Fibroblast of lung (primary cell): ENCODE measurements at regions not wholly inside any gene's neighbourhood (a gene's known extent, or its start where the extent isn't known, plus 50 kb on each side); places are given as distances from the start of the nearest gene placed in this dataset.

Experiments
- DNase-seq, 2 donors: peaks; one replicate each; pipeline versions ENCODE4 v3.0.0 to v3.0.0-alpha.2; 2010; ENCODE audit warnings: low read depth in 2 of 2
- H2AFZ ChIP-seq: 2 replicates; pipeline ENCODE4 v1.5.1; 2012; ENCODE audit warnings: low read length, control low read depth, inconsistent platforms
- H3K27ac ChIP-seq: 2 replicates; pipeline ENCODE4 v1.5.1; 2011; ENCODE audit warnings: low read length, control low read depth; ENCODE audit not compliant: insufficient read depth
- H3K27me3 ChIP-seq: 2 replicates; pipeline ENCODE4 v1.5.1; 2011; ENCODE audit warnings: mild to moderate bottlenecking, low read length; ENCODE audit not compliant: control insufficient read depth, insufficient read depth
- H3K36me3 ChIP-seq: 2 replicates; pipeline ENCODE4 v1.5.1; 2011; ENCODE audit warnings: low read length; ENCODE audit not compliant: control insufficient read depth, insufficient read depth
- H3K4me1 ChIP-seq: 2 replicates; pipeline ENCODE4 v1.5.1; 2011; ENCODE audit warnings: low read length; ENCODE audit not compliant: control insufficient read depth, insufficient read depth; ENCODE audit errors: extremely low read depth
- H3K4me2 ChIP-seq: 2 replicates; pipeline ENCODE4 v1.5.1; 2011; ENCODE audit warnings: low read length, control low read depth; ENCODE audit not compliant: insufficient read depth; ENCODE audit errors: extremely low read depth
- H3K4me3 ChIP-seq, 4 experiments: fragments of 200-600 bp in 1 of 4; sonication (generic) in 1 of 4; replicated peaks in 1 of 4; 2 replicates each; pipeline ENCODE4 v1.5.1; 2011 to 2016; ENCODE audit warnings: low read length in 4 of 4, low read depth in 3 of 4, mild to moderate bottlenecking in 3 of 4, control low read depth in 2 of 4, inconsistent platforms in 1 of 4, mixed read lengths in 1 of 4; ENCODE audit not compliant: insufficient read depth in 1 of 4; ENCODE audit errors: control extremely low read depth in 1 of 4
- H3K79me2 ChIP-seq: 2 replicates; pipeline ENCODE4 v1.5.1; 2012; ENCODE audit warnings: mild to moderate bottlenecking, low read length, inconsistent platforms; ENCODE audit not compliant: control insufficient read depth, insufficient read depth
- H3K9ac ChIP-seq: 2 replicates; pipeline ENCODE4 v1.5.1; 2011; ENCODE audit warnings: mild to moderate bottlenecking, low read length, control low read depth; ENCODE audit not compliant: insufficient read depth
- H3K9me3 ChIP-seq: 2 replicates; pipeline ENCODE4 v1.5.1; 2012; ENCODE audit warnings: low read depth, low read length; ENCODE audit not compliant: control insufficient read depth, insufficient read depth
- H4K20me1 ChIP-seq: 2 replicates; pipeline ENCODE4 v1.5.1; 2011; ENCODE audit warnings: low read length; ENCODE audit not compliant: control insufficient read depth, insufficient read depth; ENCODE audit errors: extremely low read depth
- CTCF ChIP-seq, 2 donors: IDR thresholded peaks in 1 of 2; conservative IDR thresholded peaks in 1 of 2; 1 replicate in 1 of 2; 2 replicates in 1 of 2; pipeline ENCODE4 v1.5.1; 2011 to 2012; ENCODE audit warnings: low read length in 2 of 2, control low read depth in 1 of 2, inconsistent platforms in 1 of 2, low read depth in 1 of 2, mild to moderate bottlenecking in 1 of 2
- EZH2 ChIP-seq: IDR thresholded peaks from 2 replicates; pipeline ENCODE4 v1.5.1; 2012; ENCODE audit warnings: low read length, control low read depth, mild to moderate bottlenecking; ENCODE audit errors: missing control alignments

GRCh38 chr4:13159041-13159620 lies 325.0 kb downstream of the RAB28 start:
- Histone ChIP-seq H3K9ac (no peak overlapping the region), H3K4me3 (no peak overlapping the region), H3K36me3 (no peaks in the 10 kb centered on the region), H3K4me2 (no peak overlapping the region), H2AFZ (no peak overlapping the region), H3K27me3 (no peaks in the 10 kb centered on the region), H4K20me1 (no peaks in the 10 kb centered on the region), H3K4me1 (no peaks in the 10 kb centered on the region), H3K9me3 (no peaks in the 10 kb centered on the region), H3K27ac (no peak overlapping the region), H3K79me2 (no peaks in the 10 kb centered on the region)
- peak in 1 of 2 donors; percentile 58 for DNase-seq
- TF ChIP-seq CTCF (conservative IDR thresholded peaks at IDR 0.05 in 1 of 2, IDR thresholded peaks at IDR 0.05 in 1 of 2; ENCODE audit: low read depth in 1 of 2, low read length in 2 of 2), result no peak
- TF ChIP-seq EZH2, result no peak

GRCh38 chr4:13151194-13151593 lies 332.9 kb downstream of the RAB28 start:
- no peaks in the 10 kb centered on the region for H4K20me1 ChIP-seq
- H3K27me3 ChIP-seq, result no peaks in the 10 kb centered on the region
- no peak overlapping the region for H3K4me2 ChIP-seq
- H3K4me1 ChIP-seq, result no peaks in the 10 kb centered on the region
- no peak overlapping the region for H2AFZ ChIP-seq
- H3K9me3 ChIP-seq, result no peaks in the 10 kb centered on the region
- H3K9ac ChIP-seq, result no peak overlapping the region
- no peak overlapping the region for H3K4me3 ChIP-seq
- H3K27ac ChIP-seq, result no peak overlapping the region
- no peak for DNase-seq
- no peaks in the 10 kb centered on the region for H3K36me3 ChIP-seq
- no peaks in the 10 kb centered on the region for H3K79me2 ChIP-seq
- no peak for TF ChIP-seq EZH2

- H3K36me3 ChIP-seq, result no peaks in the 10 kb centered on the region
- TF ChIP-seq EZH2 (no peak), CTCF (conservative IDR thresholded peaks at IDR 0.05 in 1 of 2, IDR thresholded peaks at IDR 0.05 in 1 of 2; ENCODE audit: low read depth in 1 of 2, low read length in 2 of 2) (no peak)
Observed at GRCh38 chr4:13143222-13144070, 340.7 kb downstream of the RAB28 start.

More at GRCh38 chr4:13143222-13144070, 340.7 kb downstream of the RAB28 start:
- Histone ChIP-seq H3K27ac (no peak overlapping the region), H3K9me3 (no peaks in the 10 kb centered on the region), H3K9ac (no peak overlapping the region), H3K79me2 (no peaks in the 10 kb centered on the region), H4K20me1 (no peaks in the 10 kb centered on the region), H3K4me1 (no peaks in the 10 kb centered on the region), H3K27me3 (no peaks in the 10 kb centered on the region), H3K4me3 (peak overlapping the region in 1 of 4 experiments; percentile 8), H2AFZ (no peak overlapping the region), H3K4me2 (peak overlapping the region; percentile 19)
- DNase-seq, result peak in 1 of 2 donors; percentile 59
